IMR-90 (cell line): ENCODE measurements at regions not wholly inside any gene's neighbourhood (a gene's known extent, or its start where the extent isn't known, plus 50 kb on each side); places are given as distances from the start of the nearest gene placed in this dataset. TPM values are rescaled to one million over a fixed set of nuclear protein-coding genes. Genes with fewer than 3 reads are reported as not detected.

Source experiments
- ATAC-seq: fragments of 200-7000 bp; cut with Tn5 transposase; 2 replicates; pipeline ENCODE4 v1.9.1; 2020; ENCODE audit warnings: low read depth, mild to moderate bottlenecking, moderate library complexity
- BruUV-seq: library from RNA; stranded (reverse); fragments of 400-500 nt; replicated peaks from 2 replicates; lab custom pipeline; 2021; lab: Mats Ljungman, UMichigan
- CTCF ChIA-PET: fragments of 300-600 bp; formaldehyde crosslinking; extraction: SDS; loops from one replicate; lab custom pipeline; 2021; ENCODE audit warnings: antibody characterized with exemption; lab: Yijun Ruan, JAX
- POLR2A ChIA-PET: fragments of 300-600 bp; sonication (Branson Sonifier 250); formaldehyde crosslinking; loops from one replicate; lab custom pipeline; 2022; ENCODE audit warnings: antibody characterized with exemption; ENCODE audit not compliant: unreplicated experiment; lab: Charles Lee
- DNase-seq: peaks from one replicate; pipeline ENCODE4 v3.0.0; 2013
- H2AFZ ChIP-seq: replicated peaks from 2 replicates; pipeline ENCODE3; 2013; ENCODE audit warnings: low read length, mild to moderate bottlenecking; ENCODE audit not compliant: poor library complexity
- H2AK5ac ChIP-seq: 2 replicates; pipeline ENCODE4 v1.6.1; 2013; ENCODE audit warnings: low read depth, low read length, inconsistent platforms
- H2AK9ac ChIP-seq: replicated peaks from 2 replicates; pipeline ENCODE3; 2013; ENCODE audit warnings: mild to moderate bottlenecking, low read depth, low read length, moderate library complexity; ENCODE audit not compliant: poor library complexity
- H2BK120ac ChIP-seq: 2 replicates; pipeline ENCODE4 v1.6.1; 2013; ENCODE audit warnings: low read depth, low read length, inconsistent platforms
- H2BK15ac ChIP-seq: 3 replicates; pipeline ENCODE4 v1.6.1; 2013; ENCODE audit warnings: low read depth, low read length, inconsistent platforms
- H2BK20ac ChIP-seq: 2 replicates; pipeline ENCODE4 v1.6.1; 2013; ENCODE audit warnings: low read depth, mild to moderate bottlenecking, inconsistent platforms, low read length, moderate library complexity
- H2BK5ac ChIP-seq: 2 replicates; pipeline ENCODE4 v1.6.1; 2013; ENCODE audit warnings: mild to moderate bottlenecking, low read depth, low read length, inconsistent platforms; ENCODE audit not compliant: poor library complexity, severe bottlenecking
- H3K14ac ChIP-seq: replicated peaks from 2 replicates; pipeline ENCODE4 v1.6.1; 2013; ENCODE audit warnings: low read depth, low read length, inconsistent platforms
- H3K18ac ChIP-seq: 2 replicates; pipeline ENCODE4 v1.6.1; 2013; ENCODE audit warnings: low read depth, low read length, control low read depth
- H3K23ac ChIP-seq: 2 replicates; pipeline ENCODE4 v1.6.1; 2013; ENCODE audit warnings: low read depth, low read length, inconsistent platforms
- H3K27ac ChIP-seq: 2 replicates; pipeline ENCODE4 v1.5.1; 2013; ENCODE audit warnings: mild to moderate bottlenecking, control low read depth, low read length; ENCODE audit not compliant: insufficient read depth
- H3K27me3 ChIP-seq: 2 replicates; pipeline ENCODE4 v1.6.1; 2013; ENCODE audit warnings: low read length; ENCODE audit not compliant: control insufficient read depth, insufficient read depth
- H3K36me3 ChIP-seq: 2 replicates; pipeline ENCODE4 v1.6.1; 2013; ENCODE audit warnings: low read length, mixed read lengths; ENCODE audit not compliant: control insufficient read depth, insufficient read depth
- H3K4ac ChIP-seq: 2 replicates; pipeline ENCODE4 v1.6.1; 2013; ENCODE audit warnings: low read depth, low read length, inconsistent platforms
- H3K4me1 ChIP-seq: 2 replicates; pipeline ENCODE4 v1.6.1; 2013; ENCODE audit warnings: low read length, mixed read lengths; ENCODE audit not compliant: control insufficient read depth, insufficient read depth
- H3K4me2 ChIP-seq: 2 replicates; pipeline ENCODE4 v1.6.1; 2013; ENCODE audit warnings: low read depth, mild to moderate bottlenecking, control low read depth, low read length, moderate library complexity
- H3K4me3 ChIP-seq: 2 replicates; pipeline ENCODE4 v1.5.1; 2013; ENCODE audit warnings: low read depth, mild to moderate bottlenecking, control low read depth, low read length, moderate library complexity; ENCODE audit not compliant: insufficient read depth
- H3K56ac ChIP-seq: 2 replicates; pipeline ENCODE4 v1.6.1; 2013; ENCODE audit warnings: low read length, inconsistent platforms; ENCODE audit not compliant: insufficient read depth; ENCODE audit errors: extremely low read depth
- H3K79me1 ChIP-seq, 2 experiments: 2 replicates each; pipeline ENCODE4 v1.6.1; 2013; ENCODE audit warnings: low read length in 2 of 2, inconsistent platforms in 1 of 2, low read depth in 1 of 2
- H3K9ac ChIP-seq: 2 replicates; pipeline ENCODE4 v1.6.1; 2013; ENCODE audit warnings: low read depth, low read length, control low read depth
- H3K9me1 ChIP-seq: 2 replicates; pipeline ENCODE4 v1.6.1; 2013; ENCODE audit warnings: low read length, inconsistent platforms; ENCODE audit not compliant: insufficient read depth
- H3K9me3 ChIP-seq: 2 replicates; pipeline ENCODE4 v1.6.1; 2013; ENCODE audit warnings: low read length; ENCODE audit not compliant: control insufficient read depth, insufficient read depth
- H4K20me1 ChIP-seq: 2 replicates; pipeline ENCODE4 v1.6.1; 2013; ENCODE audit warnings: low read length, inconsistent platforms; ENCODE audit not compliant: insufficient read depth
- H4K5ac ChIP-seq: 2 replicates; pipeline ENCODE4 v1.6.1; 2013; ENCODE audit warnings: mild to moderate bottlenecking, low read depth, low read length, control low read depth
- H4K8ac ChIP-seq, 2 experiments: 2 replicates each; pipeline ENCODE4 v1.6.1; 2013; ENCODE audit warnings: low read depth in 2 of 2, low read length in 2 of 2, control low read depth in 1 of 2, inconsistent platforms in 1 of 2
- H4K91ac ChIP-seq: 2 replicates; pipeline ENCODE4 v1.6.1; 2013; ENCODE audit warnings: low read depth, low read length, inconsistent platforms; ENCODE audit not compliant: insufficient read depth
- MAFK ChIP-seq: IDR thresholded peaks from 2 replicates; pipeline ENCODE4 v1.6.1; 2012; ENCODE audit warnings: low read depth, low read length, improper control_type of control experiment
- NFE2L2 ChIP-seq: fragments of 150-350 bp; IDR thresholded peaks from 2 replicates; pipeline ENCODE4 v1.6.1; 2016; ENCODE audit warnings: low read depth, mild to moderate bottlenecking, low read length
- dilution Hi-C: fragments of 300-500 bp; cut with HindIII; formaldehyde crosslinking; loops from one replicate; pipeline ENCODE4 v1.14.3; 2018; ENCODE audit warnings: low sequenced_read_pairs; ENCODE audit not compliant: unreplicated experiment
- in situ Hi-C: fragments of 300-500 bp; cut with MboI; formaldehyde crosslinking; loops from 3 replicates; pipeline ENCODE4 v1.14.3; 2019; ENCODE audit warnings: low sequenced_read_pairs, inconsistent platforms, mixed read lengths
- intact Hi-C: fragments of 100-400 bp; cut with micrococcal nuclease; formaldehyde crosslinking; loops from 2 replicates; pipeline ENCODE4 v1.10.0; 2022
- microRNA-seq, 2 experiments: library from miRNA; stranded (forward) in 1 of 2; unstranded in 1 of 2; fragments of 10-50 nt in 1 of 2; fragments of <30 nt in 1 of 2; gene quantifications in 1 of 2; microRNA quantifications in 1 of 2; one replicate each; pipeline versions ENCODE3 to v1.1.0; 2013 to 2020; ENCODE audit not compliant: insufficient read depth in 1 of 2, insufficient read length in 1 of 2, unreplicated experiment in 1 of 2
- small RNA-seq, 5 experiments: library from RNA; depleted of rRNA; stranded (forward); fragments of <200 nt; gene quantifications; one replicate each; pipeline ENCODE3, GENCODE V24; 2012

DNA sequence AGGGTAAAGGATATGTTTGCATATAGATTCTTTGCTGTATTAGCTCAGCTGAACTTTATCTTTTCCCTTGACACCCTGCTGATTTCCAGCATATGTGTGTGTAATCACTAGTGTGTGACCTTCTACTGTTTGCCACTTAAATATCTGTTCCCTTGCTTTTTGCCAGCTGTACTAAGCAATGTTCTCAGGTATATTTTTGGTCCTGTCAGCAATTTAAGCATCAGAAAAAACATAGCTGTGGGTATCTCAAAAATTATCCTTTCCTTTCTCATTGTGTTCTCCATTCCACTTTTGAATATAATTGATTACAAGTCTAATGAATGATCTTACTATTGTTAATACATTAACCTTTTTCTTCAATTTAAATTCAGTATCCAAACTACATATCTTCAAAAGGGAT, 59.2 kb upstream of the CDH10 start:
- Histone ChIP-seq H2AK5ac (no peak overlapping the region), H3K9ac (no peak overlapping the region), H3K4me2 (no peak overlapping the region), H3K9me3 (no peaks in the 10 kb centered on the region), H3K36me3 (no peaks in the 10 kb centered on the region), H2AFZ (no peak overlapping the region), H3K14ac (no peak overlapping the region), H2BK120ac (no peak overlapping the region), H2BK15ac (no peak overlapping the region), H3K18ac (no peak overlapping the region), H4K91ac (no peak overlapping the region), H3K79me1 (no peaks in the 10 kb centered on the region), H3K9me1 (no peaks in the 10 kb centered on the region), H3K4me1 (no peaks in the 10 kb centered on the region), H3K27ac (no peak overlapping the region), H2BK20ac (no peak overlapping the region), H4K20me1 (no peaks in the 10 kb centered on the region), H2BK5ac (no peak overlapping the region), H3K27me3 (no peaks in the 10 kb centered on the region), H3K4me3 (no peak overlapping the region), H3K4ac (no peak overlapping the region), H3K56ac (no peak overlapping the region), H4K5ac (no peak overlapping the region), H3K23ac (no peak overlapping the region), H2AK9ac (no peak overlapping the region), H4K8ac (no peak overlapping the region)
- CTCF ChIA-PET: no interaction called here
- dilution Hi-C loops: no loop called here
- DNase-seq (no peak), ATAC-seq (no peak)
- in situ Hi-C loops: no loop called here
- no peak for TF ChIP-seq NFE2L2
- peak; percentile 72 for TF ChIP-seq MAFK
- POLR2A ChIA-PET: no interaction called here
- no TSS peak for BruUV-seq
- intact Hi-C loops: no loop called here

Small RNA genes lying in the stretch of these regions (microRNA-seq; reads per million reads assigned to microRNA genes)
- gene AC022140.2 (ENCODE audit: insufficient read depth, insufficient read length) (not detected), gene AC106754.2 (ENCODE audit: insufficient read depth, insufficient read length) (not detected), gene BTG4P1 (ENCODE audit: insufficient read depth, insufficient read length) (not detected), gene RF00019 (ENCODE audit: insufficient read depth, insufficient read length) (not detected), gene RF00070 (ENCODE audit: insufficient read depth, insufficient read length) (not detected), gene RNU6-374P (ENCODE audit: insufficient read depth, insufficient read length) (not detected)

Small RNA genes lying in the stretch of these regions (small RNA-seq; reads per million reads assigned to genes)
- 0 reads per million in 5 experiments for gene AC022140.2
- 0 reads per million in 5 experiments for gene AC106754.2
- 0 reads per million in 5 experiments for gene BTG4P1
- 0 reads per million in 5 experiments for gene RF00019
- 0 reads per million in 5 experiments for gene RF00070
- gene RNU6-374P: 0 reads per million in 5 experiments
